GM19025 (cell line): ENCODE measurements at regions not wholly inside any gene's neighbourhood (a gene's known extent, or its start where the extent isn't known, plus 50 kb on each side); places are given as distances from the start of the nearest gene placed in this dataset.

Experiments used
- ATAC-seq: cut with Tn5 transposase; IDR thresholded peaks from one replicate; pipeline ENCODE4 v1.9.1; 2021; ENCODE audit warnings: mild to moderate bottlenecking, low read depth, moderate library complexity; ENCODE audit not compliant: unreplicated experiment

- ATAC-seq = no peak
Measured at GRCh38 chr2:177314722-177315264, 50.3 kb upstream of the NFE2L2 start.

GRCh38 chr2:177315364-177315763 is 50.8 kb upstream of the NFE2L2 start:
- no peak for ATAC-seq

GRCh38 chr2:177316756-177317155 is 52.2 kb upstream of the NFE2L2 start:
- no peak for ATAC-seq

DNA sequence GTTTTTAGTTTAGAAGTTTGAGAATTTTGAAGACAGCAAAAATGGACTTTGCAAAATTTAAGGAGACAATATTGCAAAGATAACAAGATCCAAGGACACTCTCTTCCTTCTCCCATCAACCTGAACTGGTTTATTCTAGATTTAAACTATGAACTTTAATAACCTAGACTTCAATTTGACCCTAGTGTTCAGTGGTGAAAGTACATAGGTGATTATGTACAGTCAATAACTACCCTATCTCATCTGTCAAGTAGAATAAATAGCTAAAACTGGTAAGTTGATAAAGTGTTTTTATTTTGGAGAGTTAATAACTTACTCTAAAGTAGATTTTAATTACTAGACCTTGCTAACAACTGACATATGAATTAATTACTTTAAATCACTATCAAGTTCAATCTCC is 52.9 kb upstream of the NFE2L2 start:
- ATAC-seq = no peak

- ATAC-seq = no peak
Measured at GRCh38 chr2:177317857-177318256, 53.3 kb upstream of the NFE2L2 start.

- no peak for ATAC-seq
Measured at GRCh38 chr2:177318613-177319012, 54.1 kb upstream of the NFE2L2 start.

- ATAC-seq = no peak
Measured at GRCh38 chr2:177320596-177320995, 56.1 kb upstream of the NFE2L2 start.

GRCh38 chr2:177322801-177323261 is 58.3 kb upstream of the NFE2L2 start:
- ATAC-seq = no peak

GRCh38 chr2:177324797-177325196 is 60.3 kb upstream of the NFE2L2 start:
- no peak for ATAC-seq

DNA sequence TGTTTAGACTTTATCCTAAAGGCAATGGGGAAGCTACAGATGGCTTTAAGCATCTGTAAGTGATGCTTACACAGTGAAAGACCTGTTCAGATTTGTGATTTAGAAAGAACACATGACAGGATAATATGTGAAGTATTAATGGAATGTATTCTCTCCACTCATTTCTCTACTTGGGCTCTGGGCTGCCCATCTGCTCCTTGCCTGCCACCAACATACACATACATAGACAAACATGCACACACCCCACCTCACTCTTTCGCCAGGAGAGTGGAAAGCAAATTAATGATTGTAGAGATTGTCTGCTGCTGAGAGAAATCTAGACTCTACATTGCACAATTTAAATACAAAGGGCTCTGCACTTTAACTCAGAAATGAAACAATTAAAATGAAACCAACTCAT is 61.0 kb upstream of the NFE2L2 start:
- ATAC-seq = peak; percentile 78

DNA sequence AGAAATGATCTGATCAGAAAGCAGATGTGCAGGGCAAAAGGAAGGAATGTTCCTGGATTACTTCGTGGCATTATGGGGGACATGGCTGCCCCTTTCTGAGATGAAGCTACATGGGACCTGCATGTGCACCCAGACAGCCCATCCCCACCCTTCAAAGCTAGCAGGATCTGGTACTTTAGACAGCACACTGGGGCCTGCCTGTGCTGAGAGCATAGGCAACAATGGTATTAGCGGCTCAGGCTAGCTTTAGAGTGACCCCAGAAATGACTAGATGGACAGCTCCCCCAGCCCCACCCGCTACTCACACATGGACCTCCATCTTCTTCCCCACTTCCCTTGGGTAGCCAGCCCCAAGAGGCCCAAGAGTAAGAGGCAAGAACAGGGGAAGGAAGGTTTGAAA is 61.5 kb upstream of the NFE2L2 start:
- ATAC-seq = no peak

GRCh38 chr2:177326591-177326990 is 62.1 kb upstream of the NFE2L2 start:
- ATAC-seq = no peak

GRCh38 chr2:177327009-177327408 is 62.5 kb upstream of the NFE2L2 start:
- no peak for ATAC-seq

- no peak for ATAC-seq
Measured at GRCh38 chr2:177328056-177328455, 63.5 kb upstream of the NFE2L2 start.

GRCh38 chr2:177329064-177329463 is 63.5 kb upstream of the AGPS start:
- no peak for ATAC-seq

- no peak for ATAC-seq
Measured at GRCh38 chr2:177331466-177331997, 61.0 kb upstream of the AGPS start.

DNA sequence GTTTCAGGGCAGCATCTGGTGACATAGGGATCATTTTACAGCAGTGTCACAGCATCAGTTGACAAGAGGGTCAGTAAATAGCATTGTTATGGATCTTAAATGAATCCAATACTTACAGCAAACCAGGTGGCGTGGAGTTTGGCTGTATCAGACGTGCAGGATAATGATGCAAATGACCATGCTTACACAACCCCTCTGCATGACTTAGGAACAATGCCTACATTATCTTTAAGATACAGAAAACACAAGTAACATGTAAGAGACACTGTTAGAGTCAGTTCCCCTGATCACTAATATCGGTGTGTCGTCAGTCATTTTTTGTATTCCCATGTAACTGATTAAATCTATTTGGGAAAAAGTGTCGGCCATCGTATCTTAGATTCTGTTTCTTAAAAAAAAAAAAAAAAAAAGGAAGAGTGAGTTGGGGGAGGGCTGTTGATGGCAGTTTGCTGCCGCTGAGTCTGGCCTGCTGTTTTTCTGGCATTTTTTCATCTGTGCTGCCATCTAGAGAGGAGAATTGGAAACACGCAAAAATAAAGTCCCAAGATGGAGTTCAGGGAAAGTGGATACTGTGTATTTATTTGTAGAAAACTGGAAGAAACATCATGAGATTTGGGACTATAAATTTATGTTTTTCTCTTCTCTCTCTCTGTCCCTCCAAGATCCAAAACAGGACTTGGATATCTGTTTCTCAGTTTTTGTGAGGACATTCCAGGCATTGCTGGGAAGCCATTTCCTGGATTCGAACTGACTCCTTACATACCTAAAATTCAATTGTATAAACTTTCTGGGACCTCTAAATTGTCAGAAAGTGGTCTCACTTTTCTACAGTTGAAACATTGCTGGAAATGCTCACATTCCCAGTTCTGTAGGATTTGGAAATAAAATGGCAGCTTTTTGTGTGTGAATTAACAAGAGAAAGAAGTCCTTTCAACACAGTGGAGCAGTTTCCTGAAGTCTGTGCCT is 60.3 kb upstream of the AGPS start:
- peak; percentile 75 for ATAC-seq

GRCh38 chr2:177332992-177333388 is 59.6 kb upstream of the AGPS start:
- ATAC-seq = no peak

DNA sequence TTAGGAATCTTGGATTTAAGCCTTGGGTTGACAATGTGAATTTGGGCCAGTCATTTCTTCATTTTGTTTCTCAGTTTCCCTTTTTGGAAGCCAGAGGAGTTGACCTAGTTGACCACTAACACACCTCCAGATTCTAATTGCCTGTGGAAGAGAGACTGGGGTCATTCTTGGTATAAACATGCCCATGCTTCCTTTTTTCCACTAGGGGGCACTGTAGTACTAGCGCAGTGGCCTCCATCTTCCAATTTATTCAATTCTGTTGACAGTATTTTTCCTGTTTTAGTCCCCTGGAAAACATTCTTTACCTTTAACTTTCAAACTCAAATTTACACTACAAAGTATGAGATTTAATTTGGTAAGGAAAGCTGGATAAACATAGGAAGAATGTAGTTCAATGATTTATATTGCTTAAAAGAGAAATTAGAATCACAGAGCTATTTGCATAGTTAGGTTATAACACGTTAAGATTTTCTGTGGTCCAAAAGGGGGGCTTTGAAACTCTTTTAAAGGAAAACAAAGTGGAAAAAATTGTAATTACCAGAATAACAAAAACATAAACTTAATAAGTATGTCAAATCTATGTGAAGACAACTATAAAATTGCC is 57.5 kb upstream of the AGPS start:
- no peak for ATAC-seq

GRCh38 chr2:177335917-177336450 is 56.6 kb upstream of the AGPS start:
- ATAC-seq = no peak

GRCh38 chr2:177338177-177338721 is 54.3 kb upstream of the AGPS start:
- ATAC-seq = no peak
